HepG2 (cell line): ENCODE measurements at regions not wholly inside any gene's neighbourhood (a gene's known extent, or its start where the extent isn't known, plus 50 kb on each side); places are given as distances from the start of the nearest gene placed in this dataset.

Source experiments
- ATAC-seq: fragments of 200-7000 bp; cut with Tn5 transposase; 3 replicates; pipeline ENCODE4 v1.9.1; 2020; ENCODE audit warnings: mild to moderate bottlenecking, moderate library complexity
- BruUV-seq: library from RNA; stranded (reverse); fragments of 400-500 nt; replicated peaks from 2 replicates; lab custom pipeline; 2021; lab: Mats Ljungman, UMichigan
- CTCF ChIA-PET: fragments of 300-600 bp; formaldehyde crosslinking; extraction: SDS; loops from one replicate; lab custom pipeline; 2021; ENCODE audit warnings: low total read pairs, inconsistent platforms, low intra/inter-chr PET ratio; lab: Yijun Ruan, JAX
- POLR2A ChIA-PET: fragments of 350-600 bp; sonication (Branson Sonifier 250); formaldehyde crosslinking; loops from one replicate; lab custom pipeline; 2020; ENCODE audit warnings: antibody characterized with exemption, inconsistent platforms; lab: Yijun Ruan, JAX
- DNase-seq: peaks from one replicate; pipeline ENCODE4 v3.0.0-alpha.2; 2015; ENCODE audit warnings: low spot score
- FAIRE-seq: peaks from 3 replicates; lab custom pipeline; 2011; peaks lifted over from hg19 to GRCh38; lab: Jason Lieb, UNC
- H2AFZ ChIP-seq: one replicate; pipeline ENCODE4 v1.6.1; 2011; ENCODE audit warnings: low read length, inconsistent platforms
- H3K27ac ChIP-seq: fragments of 300-600 bp; 3 replicates; pipeline ENCODE4 v1.8.0; 2011; ENCODE audit warnings: mixed run types, mild to moderate bottlenecking, mixed read lengths, low read length, inconsistent platforms; ENCODE audit not compliant: insufficient read depth; ENCODE audit errors: extremely low read length
- H3K27me3 ChIP-seq, 2 experiments: fragments of 200-600 bp in 1 of 2; 2 replicates in 1 of 2; 3 replicates in 1 of 2; pipeline versions ENCODE4 v1.6.0 to v1.8.0; 2011; ENCODE audit warnings: low read length in 2 of 2, mild to moderate bottlenecking in 2 of 2, moderate library complexity in 2 of 2, inconsistent platforms in 1 of 2; ENCODE audit not compliant: insufficient read depth in 2 of 2, control insufficient read depth in 1 of 2
- H3K36me3 ChIP-seq, 2 experiments: fragments of 200-600 bp in 1 of 2; replicated peaks in 1 of 2; 2 replicates in 1 of 2; 3 replicates in 1 of 2; pipeline versions ENCODE4 v1.5.1 to v1.8.0; 2011; ENCODE audit warnings: low read length in 2 of 2, inconsistent platforms in 1 of 2; ENCODE audit not compliant: insufficient read depth in 2 of 2, control insufficient read depth in 1 of 2
- H3K4me1 ChIP-seq: 2 replicates; pipeline ENCODE4 v1.5.1; 2012; ENCODE audit warnings: low read length, inconsistent platforms; ENCODE audit not compliant: insufficient read depth
- H3K4me2 ChIP-seq: 2 replicates; pipeline ENCODE4 v1.6.0; 2011; ENCODE audit warnings: low read depth, low read length, inconsistent platforms
- H3K4me3 ChIP-seq, 3 experiments: fragments of 200-600 bp in 1 of 3; sonication (generic), shearing (Covaris generic) in 1 of 3; replicated peaks in 1 of 3; 2 replicates each; pipeline ENCODE4 v1.5.1; 2011 to 2016; ENCODE audit warnings: low read length in 3 of 3, inconsistent platforms in 2 of 3, low read depth in 2 of 3, mild to moderate bottlenecking in 2 of 3, control low read depth in 1 of 3, mixed read lengths in 1 of 3; ENCODE audit not compliant: insufficient read depth in 1 of 3
- H3K79me2 ChIP-seq: one replicate; pipeline ENCODE4 v1.6.1; 2011; ENCODE audit warnings: low read length, inconsistent platforms; ENCODE audit not compliant: insufficient read depth
- H3K9ac ChIP-seq: 2 replicates; pipeline ENCODE4 v1.6.0; 2011; ENCODE audit warnings: mild to moderate bottlenecking, low read depth, low read length, inconsistent platforms; ENCODE audit not compliant: insufficient read depth
- H3K9me3 ChIP-seq: 2 replicates; pipeline ENCODE4 v1.5.1; 2012; ENCODE audit warnings: mild to moderate bottlenecking, low read length
- H4K20me1 ChIP-seq: 2 replicates; pipeline ENCODE4 v1.6.0; 2011; ENCODE audit warnings: inconsistent platforms, mild to moderate bottlenecking, low read length, moderate library complexity; ENCODE audit not compliant: insufficient read depth
- BRD4 ChIP-seq: sonication (generic); formaldehyde crosslinking; IDR thresholded peaks from 2 replicates; pipeline ENCODE4 v1.4.0; 2020; ENCODE audit warnings: missing genetic modification reagents
- HHEX ChIP-seq: IDR thresholded peaks from 2 replicates; pipeline ENCODE4 v1.6.1; 2016; ENCODE audit warnings: control low read depth
- HNF4A ChIP-seq: sonication (generic); formaldehyde crosslinking; IDR thresholded peaks from 2 replicates; pipeline ENCODE4 v1.4.0; 2020; ENCODE audit warnings: missing genetic modification reagents
- HOXA9 ChIP-seq: sonication (generic); formaldehyde crosslinking; IDR thresholded peaks from 2 replicates; pipeline ENCODE4 v1.8.1; 2022; ENCODE audit warnings: missing genetic modification reagents, mild to moderate bottlenecking, moderate library complexity, borderline replicate concordance
- NR2F1 ChIP-seq, 2 experiments: fragments of 450-650 bp in 1 of 2; formaldehyde crosslinking in 1 of 2; IDR thresholded peaks; 2 replicates each; pipeline versions ENCODE4 v1.5.0 to v1.6.1; 2016 to 2020; ENCODE audit warnings: mild to moderate bottlenecking in 1 of 2, missing compliant biosample characterization in 1 of 2, missing genetic modification reagents in 1 of 2, moderate library complexity in 1 of 2
- PHF21A ChIP-seq: sonication (generic); formaldehyde crosslinking; IDR thresholded peaks from 2 replicates; pipeline ENCODE4 v1.5.0; 2020; ENCODE audit warnings: mild to moderate bottlenecking, missing genetic modification reagents
- SAFB2 ChIP-seq: sonication (generic); formaldehyde crosslinking; IDR thresholded peaks from 2 replicates; pipeline ENCODE4 v1.5.1; 2020; ENCODE audit warnings: missing genetic modification reagents, low read depth, mild to moderate bottlenecking, borderline replicate concordance
- SOX13 ChIP-seq, 3 experiments: fragments of 450-650 bp in 1 of 3; sonication (generic) in 1 of 3; formaldehyde crosslinking in 1 of 3; IDR thresholded peaks in 2 of 3; conservative IDR thresholded peaks in 1 of 3; 2 replicates each; pipeline versions ENCODE4 v1.5.0 to v1.6.1; 2016 to 2020; ENCODE audit warnings: antibody characterized with exemption in 1 of 3, mild to moderate bottlenecking in 1 of 3, missing compliant biosample characterization in 1 of 3, missing genetic modification reagents in 1 of 3, moderate library complexity in 1 of 3
- TEAD2 ChIP-seq: sonication (generic); formaldehyde crosslinking; IDR thresholded peaks from 2 replicates; pipeline ENCODE4 v1.9.0; 2021; ENCODE audit warnings: missing genetic modification reagents
- THAP11 ChIP-seq: IDR thresholded peaks from 2 replicates; pipeline ENCODE4 v1.6.1; 2016; ENCODE audit warnings: missing biosample characterization, missing genetic modification reagents
- ZNF547 ChIP-seq: sonication (generic); formaldehyde crosslinking; IDR thresholded peaks from 2 replicates; pipeline ENCODE4 v1.5.1; 2020; ENCODE audit warnings: mild to moderate bottlenecking, missing genetic modification reagents
- WGBS: methylation state at CpG from one replicate; pipeline ENCODE4 v1.1.6; 2017; ENCODE audit warnings: low lambda C conversion rate; 5-methylcytosine and 5-hydroxymethylcytosine counted together
- in situ Hi-C: cut with HindIII; loops from 2 replicates; pipeline ENCODE4 v1.10.0; 2017; ENCODE audit warnings: low pct_unique_long_range_greater_than_20kb; ENCODE audit not compliant: extremely low pct_ligation_motif_present
- intact Hi-C: fragments of 100-400 bp; cut with micrococcal nuclease; formaldehyde crosslinking; loops from one replicate; pipeline ENCODE4 v1.10.0; 2022; ENCODE audit not compliant: unreplicated experiment

DNA sequence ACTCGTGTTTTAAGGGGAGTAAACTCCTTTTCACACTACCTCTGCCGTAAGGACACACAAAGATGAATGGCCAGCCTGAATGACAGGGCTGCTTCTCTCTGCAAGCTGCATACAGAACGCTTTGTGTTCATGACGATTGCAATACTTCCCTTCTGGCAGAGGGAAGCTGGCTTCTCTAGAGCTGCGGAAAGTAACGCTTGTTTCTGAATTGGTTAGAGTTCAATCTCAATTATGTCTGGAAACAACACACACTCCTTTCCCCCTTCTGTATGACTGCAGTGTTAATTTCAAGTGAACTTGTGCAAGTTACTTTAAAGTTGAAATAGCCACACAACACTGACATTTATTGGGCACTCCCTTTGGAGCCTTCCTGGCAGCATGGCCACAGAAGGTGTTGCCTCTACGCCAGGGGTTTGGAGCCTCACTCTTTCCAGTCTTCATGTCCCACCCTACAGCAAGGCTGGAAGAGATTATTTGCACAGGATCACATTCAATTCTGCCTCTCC, 242.6 kb downstream of the NDFIP2 start:
- Histone ChIP-seq H3K9ac (no peak overlapping the region), H3K79me2 (no peaks in the 10 kb centered on the region), H3K4me2 (peak overlapping the region; percentile 65), H3K4me1 (peaks cover 29% of the 10 kb centered on the region), H3K4me3 (peak overlapping the region in 2 of 3 experiments; percentile 2 to 22; a peak in 1 of 6 replicates)
- 0% methylated on average over 7 of the region's 7 CpGs for WGBS
- CTCF ChIA-PET, result no interaction called here
- TF ChIP-seq PHF21A, result 0 out of 2 replicates have a peak, but pooled peaks have one; percentile 22
- TF ChIP-seq SOX13 (IDR thresholded peaks at IDR 0.05), result no peak
- TF ChIP-seq SOX13 (CRISPR knock-in tag; conservative IDR thresholded peaks at IDR 0.05 in 1 of 2, IDR thresholded peaks at IDR 0.05 in 1 of 2), result peak in 1 of 2 experiments; percentile 28; a peak in 1 of 4 replicates
- TF ChIP-seq SAFB2 (CRISPR knock-in tag), result no peak
- no peak for TF ChIP-seq HOXA9 (CRISPR knock-in tag)
- TF ChIP-seq, all 625 proteins: peak for 2
- H4K20me1 ChIP-seq, result no peaks in the 10 kb centered on the region
- H3K9me3 ChIP-seq, result no peaks in the 10 kb centered on the region
- FAIRE-seq (no peak), DNase-seq (peak; percentile 30), ATAC-seq (peak; percentile 70)
- intact Hi-C loops, result no loop called here
- no peak overlapping the region for H3K27ac ChIP-seq
- peak overlapping the region; percentile 17 for H2AFZ ChIP-seq
- POLR2A ChIA-PET, result interaction anchor here (1.2 kb wide), 1 partner anchor 618 kb away, joined by 4 read pairs; the partner anchor contains the start of gene SPRY2
- H3K27me3 ChIP-seq, result 0 out of 5 replicates have a peak, but pooled peaks cover 0 to 4% of the 10 kb centered on the region in 2 experiments
- BruUV-seq, result no TSS peak
- no peaks in the 10 kb centered on the region for H3K36me3 ChIP-seq
- in situ Hi-C loops, result no loop called here

DNA sequence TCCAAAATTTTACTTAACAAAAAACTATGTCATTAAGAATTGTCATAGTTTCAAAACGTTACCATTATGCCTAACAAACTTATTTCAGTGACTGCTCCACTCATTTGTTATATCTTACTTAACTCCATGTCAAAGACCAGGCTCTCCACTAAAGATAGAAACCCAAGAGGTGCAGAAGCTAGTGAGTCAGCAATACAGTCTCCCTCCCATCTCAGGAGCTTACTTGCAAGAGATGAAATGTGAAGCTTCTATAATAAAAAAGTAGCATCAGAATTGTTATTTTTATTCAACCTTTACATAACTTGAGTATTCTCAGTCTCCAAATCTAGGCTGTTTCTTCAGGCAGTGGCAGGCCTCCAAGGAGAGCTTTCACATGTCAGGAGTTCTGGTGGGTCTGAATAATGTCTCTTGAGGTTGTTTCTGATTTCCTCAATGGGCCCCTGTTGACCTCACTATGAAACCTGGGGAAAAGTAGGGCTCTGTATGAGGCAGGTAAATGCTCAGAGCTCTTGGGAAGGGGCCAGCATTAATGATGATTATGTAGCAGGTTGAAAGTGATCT, 242.0 kb downstream of the NDFIP2 start:
- in situ Hi-C loops, result no loop called here

More for the DNA sequence above, 242.0 kb downstream of the NDFIP2 start:
- Histone ChIP-seq H3K9me3 (no peaks in the 10 kb centered on the region), H3K79me2 (no peaks in the 10 kb centered on the region), H3K4me3 (peak overlapping the region in 1 of 3 experiments; percentile 2; a peak in 1 of 6 replicates), H3K4me1 (peaks cover 29% of the 10 kb centered on the region), H3K4me2 (peak overlapping the region; percentile 65), H3K9ac (no peak overlapping the region), H4K20me1 (no peaks in the 10 kb centered on the region), H3K27me3 (0 out of 5 replicates have a peak, but pooled peaks cover 0 to 4% of the 10 kb centered on the region in 2 experiments)
- FAIRE-seq, result no peak
- DNase-seq, result no peak
- POLR2A ChIA-PET, result no interaction called here
- BruUV-seq, result no TSS peak
- intact Hi-C loops, result no loop called here
- TF ChIP-seq BRD4 (CRISPR knock-in tag) (no peak), THAP11 (no peak), NR2F1 (CRISPR knock-in tag; IDR thresholded peaks at IDR 0.05) (no peak), ZNF547 (CRISPR knock-in tag) (no peak), HHEX (CRISPR knock-in tag) (no peak), HNF4A (CRISPR knock-in tag) (0 out of 2 replicates have a peak, but pooled peaks have one; percentile 5), TEAD2 (CRISPR knock-in tag) (no peak)
- TF ChIP-seq, all 625 proteins: peak for 1
- CTCF ChIA-PET, result no interaction called here
- WGBS, result 4% methylated on average over 1 of the region's 1 CpG
- H3K27ac ChIP-seq, result no peak overlapping the region
- no peak overlapping the region for H2AFZ ChIP-seq
- H3K36me3 ChIP-seq, result no peaks in the 10 kb centered on the region
- ATAC-seq, result peak; percentile 43
